PFSK-1 (cell line): ENCODE measurements at regions not wholly inside any gene's neighbourhood (a gene's known extent, or its start where the extent isn't known, plus 50 kb on each side); places are given as distances from the start of the nearest gene placed in this dataset.

ENCODE experiments used
- FOXP2 ChIP-seq: optimal IDR thresholded peaks from 2 replicates; pipeline ENCODE3; 2011; ENCODE audit warnings: borderline replicate concordance, control low read depth, inconsistent platforms; ENCODE audit not compliant: insufficient read depth; ENCODE audit errors: extremely low read length, extremely low read depth
- POLR2AphosphoS5 ChIP-seq: IDR thresholded peaks from 2 replicates; pipeline ENCODE4 v1.6.1; 2012; ENCODE audit warnings: low read depth, mild to moderate bottlenecking, control low read depth, low read length, moderate library complexity
- SIN3A ChIP-seq: IDR thresholded peaks from 2 replicates; pipeline ENCODE4 v1.6.1; 2012; ENCODE audit warnings: mild to moderate bottlenecking, low read length, moderate library complexity, borderline replicate concordance; ENCODE audit not compliant: insufficient read depth
- TAF1 ChIP-seq: IDR thresholded peaks from 2 replicates; pipeline ENCODE4 v1.6.1; 2012; ENCODE audit warnings: low read length, control low read depth, borderline replicate concordance; ENCODE audit not compliant: insufficient read depth
- TF ChIP-seq, protein P1 (sequence below), 2 experiments: IDR thresholded peaks; 2 replicates each; pipeline versions ENCODE4 v1.6.1 to v1.8.0; 2011 to 2012; ENCODE audit warnings: low read depth in 2 of 2, low read length in 2 of 2, control low read depth in 1 of 2, inconsistent platforms in 1 of 2, mild to moderate bottlenecking in 1 of 2, moderate library complexity in 1 of 2; ENCODE audit not compliant: insufficient read depth in 1 of 2

GRCh38 chr4:28890949-28891775, 1829.0 kb upstream of the PCDH7 start:
- no peak for TF ChIP-seq POLR2AphosphoS5
- TF ChIP-seq, protein P1, sequence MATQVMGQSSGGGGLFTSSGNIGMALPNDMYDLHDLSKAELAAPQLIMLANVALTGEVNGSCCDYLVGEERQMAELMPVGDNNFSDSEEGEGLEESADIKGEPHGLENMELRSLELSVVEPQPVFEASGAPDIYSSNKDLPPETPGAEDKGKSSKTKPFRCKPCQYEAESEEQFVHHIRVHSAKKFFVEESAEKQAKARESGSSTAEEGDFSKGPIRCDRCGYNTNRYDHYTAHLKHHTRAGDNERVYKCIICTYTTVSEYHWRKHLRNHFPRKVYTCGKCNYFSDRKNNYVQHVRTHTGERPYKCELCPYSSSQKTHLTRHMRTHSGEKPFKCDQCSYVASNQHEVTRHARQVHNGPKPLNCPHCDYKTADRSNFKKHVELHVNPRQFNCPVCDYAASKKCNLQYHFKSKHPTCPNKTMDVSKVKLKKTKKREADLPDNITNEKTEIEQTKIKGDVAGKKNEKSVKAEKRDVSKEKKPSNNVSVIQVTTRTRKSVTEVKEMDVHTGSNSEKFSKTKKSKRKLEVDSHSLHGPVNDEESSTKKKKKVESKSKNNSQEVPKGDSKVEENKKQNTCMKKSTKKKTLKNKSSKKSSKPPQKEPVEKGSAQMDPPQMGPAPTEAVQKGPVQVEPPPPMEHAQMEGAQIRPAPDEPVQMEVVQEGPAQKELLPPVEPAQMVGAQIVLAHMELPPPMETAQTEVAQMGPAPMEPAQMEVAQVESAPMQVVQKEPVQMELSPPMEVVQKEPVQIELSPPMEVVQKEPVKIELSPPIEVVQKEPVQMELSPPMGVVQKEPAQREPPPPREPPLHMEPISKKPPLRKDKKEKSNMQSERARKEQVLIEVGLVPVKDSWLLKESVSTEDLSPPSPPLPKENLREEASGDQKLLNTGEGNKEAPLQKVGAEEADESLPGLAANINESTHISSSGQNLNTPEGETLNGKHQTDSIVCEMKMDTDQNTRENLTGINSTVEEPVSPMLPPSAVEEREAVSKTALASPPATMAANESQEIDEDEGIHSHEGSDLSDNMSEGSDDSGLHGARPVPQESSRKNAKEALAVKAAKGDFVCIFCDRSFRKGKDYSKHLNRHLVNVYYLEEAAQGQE (IDR thresholded peaks at IDR 0.05; ENCODE audit: insufficient read depth in 1 of 2, low read depth in 2 of 2, low read length in 2 of 2) = no peak
- no peak for TF ChIP-seq SIN3A
- TF ChIP-seq FOXP2 = no peak
- no peak for TF ChIP-seq TAF1

- TF ChIP-seq POLR2AphosphoS5 (no peak), SIN3A (no peak), TAF1 (no peak), FOXP2 (no peak)
- TF ChIP-seq, protein P1 (IDR thresholded peaks at IDR 0.05; ENCODE audit: insufficient read depth in 1 of 2, low read depth in 2 of 2, low read length in 2 of 2) = no peak
Observed at GRCh38 chr4:28913466-28913865, 1806.7 kb upstream of the PCDH7 start.

- no peak for TF ChIP-seq POLR2AphosphoS5
- TF ChIP-seq, protein P1 (IDR thresholded peaks at IDR 0.05; ENCODE audit: insufficient read depth in 1 of 2, low read depth in 2 of 2, low read length in 2 of 2) = no peak
- no peak for TF ChIP-seq TAF1
- TF ChIP-seq FOXP2 = no peak
- no peak for TF ChIP-seq SIN3A
Observed at GRCh38 chr4:28916585-28916984, 1803.6 kb upstream of the PCDH7 start.

- TF ChIP-seq TAF1 = no peak
- TF ChIP-seq, protein P1 (IDR thresholded peaks at IDR 0.05; ENCODE audit: insufficient read depth in 1 of 2, low read depth in 2 of 2, low read length in 2 of 2) = no peak
- TF ChIP-seq FOXP2 = no peak
- TF ChIP-seq POLR2AphosphoS5 = no peak
- no peak for TF ChIP-seq SIN3A
Observed at GRCh38 chr4:28918871-28919270, 1801.3 kb upstream of the PCDH7 start.

GRCh38 chr4:28921886-28922285, 1798.3 kb upstream of the PCDH7 start:
- TF ChIP-seq SIN3A = no peak
